K562 (cell line): ENCODE measurements at regions not wholly inside any gene's neighbourhood (a gene's known extent, or its start where the extent isn't known, plus 50 kb on each side); places are given as distances from the start of the nearest gene placed in this dataset.

ENCODE experiments used
- ATAC-seq: fragments of 200-7000 bp; cut with Tn5 transposase; 3 replicates; pipeline ENCODE4 v1.9.1; 2020; ENCODE audit warnings: moderate library complexity
- BruUV-seq: library from RNA; stranded (reverse); fragments of 400-500 nt; replicated peaks from 2 replicates; lab custom pipeline; 2021; lab: Mats Ljungman, UMichigan
- CTCF ChIA-PET: fragments of 300-600 bp; formaldehyde crosslinking; extraction: SDS; loops from one replicate; lab custom pipeline; 2021; ENCODE audit warnings: low intra/inter-chr PET ratio; lab: Yijun Ruan, JAX
- POLR2A ChIA-PET: fragments of 300-600, 350-650 bp; sonication (Branson Sonifier 250); formaldehyde crosslinking; extraction: SDS; loops from one replicate; lab custom pipeline; 2021; ENCODE audit warnings: antibody characterized with exemption, inconsistent platforms; lab: Yijun Ruan, JAX
- DNase-seq, 4 experiments: peaks; one replicate each; pipeline versions ENCODE4 v3.0.0 to v3.0.0-alpha.2; 2011 to 2018; ENCODE audit warnings: low spot score in 3 of 4, mixed read lengths in 3 of 4; ENCODE audit errors: extremely low read depth in 1 of 4
- FAIRE-seq: peaks from 2 replicates; lab custom pipeline; 2011; peaks lifted over from hg19 to GRCh38; lab: Jason Lieb, UNC
- H2AFZ ChIP-seq: 2 replicates; pipeline ENCODE4 v1.6.0; 2011; ENCODE audit warnings: low read depth, low read length, control low read depth, inconsistent platforms
- H3K27ac ChIP-seq: fragments of 200-600 bp; 3 replicates; pipeline ENCODE4 v1.8.0; 2011; ENCODE audit warnings: low read depth, mild to moderate bottlenecking, control low read depth, inconsistent platforms, low read length, moderate library complexity, mixed read lengths; ENCODE audit errors: extremely low read depth
- H3K27me3 ChIP-seq, 2 experiments: fragments of 300-600 bp in 1 of 2; 2 replicates in 1 of 2; 3 replicates in 1 of 2; pipeline versions ENCODE4 v1.6.0 to v1.8.0; 2011; ENCODE audit warnings: inconsistent platforms in 2 of 2, low read length in 2 of 2, mild to moderate bottlenecking in 1 of 2, mixed read lengths in 1 of 2, moderate library complexity in 1 of 2; ENCODE audit not compliant: control insufficient read depth in 2 of 2, insufficient read depth in 2 of 2
- H3K36me3 ChIP-seq: fragments of 300-600 bp; 3 replicates; pipeline ENCODE4 v1.8.0; 2011; ENCODE audit warnings: mild to moderate bottlenecking, low read length, inconsistent platforms; ENCODE audit not compliant: control insufficient read depth, insufficient read depth
- H3K4me1 ChIP-seq, 2 experiments: fragments of 200-600 bp in 1 of 2; replicated peaks in 1 of 2; 2 replicates in 1 of 2; 3 replicates in 1 of 2; pipeline versions ENCODE4 v1.5.1 to v1.8.0; 2011; ENCODE audit warnings: inconsistent platforms in 2 of 2, low read length in 2 of 2, mild to moderate bottlenecking in 1 of 2, mixed read lengths in 1 of 2, moderate library complexity in 1 of 2; ENCODE audit not compliant: control insufficient read depth in 2 of 2, insufficient read depth in 2 of 2
- H3K4me2 ChIP-seq: 2 replicates; pipeline ENCODE4 v1.6.1; 2011; ENCODE audit warnings: low read length, control low read depth, inconsistent platforms, mixed read lengths; ENCODE audit not compliant: insufficient read depth
- H3K4me3 ChIP-seq: fragments of 200-600 bp; sonication (generic), shearing (Covaris generic); 2 replicates; pipeline ENCODE4 v1.5.1; 2016; ENCODE audit warnings: control low read depth, inconsistent platforms
- H3K79me2 ChIP-seq: fragments of 200-600 bp; 3 replicates; pipeline ENCODE4 v1.8.0; 2011; ENCODE audit warnings: low read length, inconsistent platforms; ENCODE audit not compliant: control insufficient read depth, insufficient read depth
- H3K9ac ChIP-seq, 2 experiments: 2 replicates each; pipeline versions ENCODE4 v1.6.0 to v1.6.1; 2011; ENCODE audit warnings: low read depth in 2 of 2, low read length in 2 of 2, control low read depth in 1 of 2, inconsistent platforms in 1 of 2, mild to moderate bottlenecking in 1 of 2, mixed read lengths in 1 of 2; ENCODE audit not compliant: insufficient read depth in 1 of 2
- H3K9me1 ChIP-seq: one replicate; pipeline ENCODE4 v1.6.0; 2011; ENCODE audit warnings: inconsistent platforms, mild to moderate bottlenecking, low read length, moderate library complexity; ENCODE audit not compliant: control insufficient read depth, insufficient read depth
- H3K9me3 ChIP-seq: replicated peaks from 2 replicates; pipeline ENCODE4 v1.5.1; 2011; ENCODE audit warnings: low read depth, low read length, inconsistent platforms; ENCODE audit not compliant: control insufficient read depth, insufficient read depth
- H4K20me1 ChIP-seq: replicated peaks from 2 replicates; pipeline ENCODE4 v1.6.1; 2011; ENCODE audit warnings: low read length, inconsistent platforms, mixed read lengths; ENCODE audit not compliant: control insufficient read depth, insufficient read depth
- DMBX1 ChIP-seq: fragments of 250-450 bp; sonication (Bioruptor Pico); IDR thresholded peaks from 2 replicates; pipeline ENCODE4 v1.8.0; 2022; ENCODE audit warnings: inconsistent platforms, mild to moderate bottlenecking, moderate library complexity, borderline replicate concordance
- RBM39 ChIP-seq: fragments of 200-400 bp; formaldehyde crosslinking; optimal IDR thresholded peaks from 2 replicates; pipeline ENCODE3; 2018; ENCODE audit warnings: low read depth, low read length
- ZNF134 ChIP-seq: fragments of 250-450 bp; sonication (Bioruptor Pico); conservative IDR thresholded peaks from 2 replicates; pipeline ENCODE4 v1.4.0; 2020
- WGBS: fragments of 100-300 bp; shearing (Covaris generic); methylation state at CpG from one replicate; pipeline ENCODE4 v1.1.6; 2016; ENCODE audit warnings: low coverage, mixed read lengths; ENCODE audit not compliant: insufficient coverage; ENCODE audit errors: missing lambda C conversion rate; 5-methylcytosine and 5-hydroxymethylcytosine counted together
- in situ Hi-C: fragments of 300-500 bp; cut with MboI; formaldehyde crosslinking; loops from 4 replicates; pipeline ENCODE4 v1.15.0; 2018; ENCODE audit warnings: inconsistent platforms, mixed read lengths
- intact Hi-C: fragments of 100-400 bp; cut with micrococcal nuclease; formaldehyde crosslinking; loops from 2 replicates; pipeline ENCODE4 v1.14.2; 2022
- TF ChIP-seq, protein P1 (sequence below), 2 experiments: fragments of 450-650 bp; IDR thresholded peaks; 2 replicates each; pipeline ENCODE4 v1.6.1; 2018; ENCODE audit warnings: mild to moderate bottlenecking in 2 of 2, low read depth in 1 of 2; ENCODE audit not compliant: partially characterized antibody in 2 of 2
- TF ChIP-seq, protein P2 (sequence below): fragments of 450-650 bp; IDR thresholded peaks from 2 replicates; pipeline ENCODE4 v1.6.1; 2016; ENCODE audit warnings: borderline replicate concordance
- TF ChIP-seq, protein P3 (sequence below): fragments of 450-650 bp; IDR thresholded peaks from 2 replicates; pipeline ENCODE4 v1.6.1; 2017; ENCODE audit warnings: antibody characterized with exemption, mild to moderate bottlenecking

DNA sequence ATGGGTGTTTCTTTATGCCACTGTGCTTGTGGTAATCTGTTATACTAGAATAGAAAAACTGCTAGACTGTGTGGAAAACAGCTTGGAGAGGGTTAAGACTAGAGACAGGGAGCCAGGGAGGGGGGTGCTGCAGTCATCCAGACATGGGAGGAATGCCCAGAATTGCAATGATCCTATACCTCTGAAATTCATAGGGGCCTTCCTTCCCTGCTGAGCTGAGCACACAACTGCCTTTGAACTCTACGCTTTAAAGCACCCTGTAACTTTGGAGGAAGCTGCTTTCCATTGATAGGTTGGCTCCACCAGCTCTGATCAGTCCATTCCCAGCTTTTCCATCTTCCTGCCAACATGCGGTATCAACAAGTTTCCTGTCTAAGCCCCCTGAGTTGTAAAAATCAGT is 155.9 kb upstream of the RASGEF1B start (continued):
- TF ChIP-seq, protein P1, sequence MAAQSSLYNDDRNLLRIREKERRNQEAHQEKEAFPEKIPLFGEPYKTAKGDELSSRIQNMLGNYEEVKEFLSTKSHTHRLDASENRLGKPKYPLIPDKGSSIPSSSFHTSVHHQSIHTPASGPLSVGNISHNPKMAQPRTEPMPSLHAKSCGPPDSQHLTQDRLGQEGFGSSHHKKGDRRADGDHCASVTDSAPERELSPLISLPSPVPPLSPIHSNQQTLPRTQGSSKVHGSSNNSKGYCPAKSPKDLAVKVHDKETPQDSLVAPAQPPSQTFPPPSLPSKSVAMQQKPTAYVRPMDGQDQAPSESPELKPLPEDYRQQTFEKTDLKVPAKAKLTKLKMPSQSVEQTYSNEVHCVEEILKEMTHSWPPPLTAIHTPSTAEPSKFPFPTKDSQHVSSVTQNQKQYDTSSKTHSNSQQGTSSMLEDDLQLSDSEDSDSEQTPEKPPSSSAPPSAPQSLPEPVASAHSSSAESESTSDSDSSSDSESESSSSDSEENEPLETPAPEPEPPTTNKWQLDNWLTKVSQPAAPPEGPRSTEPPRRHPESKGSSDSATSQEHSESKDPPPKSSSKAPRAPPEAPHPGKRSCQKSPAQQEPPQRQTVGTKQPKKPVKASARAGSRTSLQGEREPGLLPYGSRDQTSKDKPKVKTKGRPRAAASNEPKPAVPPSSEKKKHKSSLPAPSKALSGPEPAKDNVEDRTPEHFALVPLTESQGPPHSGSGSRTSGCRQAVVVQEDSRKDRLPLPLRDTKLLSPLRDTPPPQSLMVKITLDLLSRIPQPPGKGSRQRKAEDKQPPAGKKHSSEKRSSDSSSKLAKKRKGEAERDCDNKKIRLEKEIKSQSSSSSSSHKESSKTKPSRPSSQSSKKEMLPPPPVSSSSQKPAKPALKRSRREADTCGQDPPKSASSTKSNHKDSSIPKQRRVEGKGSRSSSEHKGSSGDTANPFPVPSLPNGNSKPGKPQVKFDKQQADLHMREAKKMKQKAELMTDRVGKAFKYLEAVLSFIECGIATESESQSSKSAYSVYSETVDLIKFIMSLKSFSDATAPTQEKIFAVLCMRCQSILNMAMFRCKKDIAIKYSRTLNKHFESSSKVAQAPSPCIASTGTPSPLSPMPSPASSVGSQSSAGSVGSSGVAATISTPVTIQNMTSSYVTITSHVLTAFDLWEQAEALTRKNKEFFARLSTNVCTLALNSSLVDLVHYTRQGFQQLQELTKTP (IDR thresholded peaks at IDR 0.05; ENCODE audit: low read depth in 1 of 2, partially characterized antibody in 2 of 2), result no peak
- no peak for TF ChIP-seq DMBX1 (CRISPR knock-in tag)
- TF ChIP-seq, protein P2, sequence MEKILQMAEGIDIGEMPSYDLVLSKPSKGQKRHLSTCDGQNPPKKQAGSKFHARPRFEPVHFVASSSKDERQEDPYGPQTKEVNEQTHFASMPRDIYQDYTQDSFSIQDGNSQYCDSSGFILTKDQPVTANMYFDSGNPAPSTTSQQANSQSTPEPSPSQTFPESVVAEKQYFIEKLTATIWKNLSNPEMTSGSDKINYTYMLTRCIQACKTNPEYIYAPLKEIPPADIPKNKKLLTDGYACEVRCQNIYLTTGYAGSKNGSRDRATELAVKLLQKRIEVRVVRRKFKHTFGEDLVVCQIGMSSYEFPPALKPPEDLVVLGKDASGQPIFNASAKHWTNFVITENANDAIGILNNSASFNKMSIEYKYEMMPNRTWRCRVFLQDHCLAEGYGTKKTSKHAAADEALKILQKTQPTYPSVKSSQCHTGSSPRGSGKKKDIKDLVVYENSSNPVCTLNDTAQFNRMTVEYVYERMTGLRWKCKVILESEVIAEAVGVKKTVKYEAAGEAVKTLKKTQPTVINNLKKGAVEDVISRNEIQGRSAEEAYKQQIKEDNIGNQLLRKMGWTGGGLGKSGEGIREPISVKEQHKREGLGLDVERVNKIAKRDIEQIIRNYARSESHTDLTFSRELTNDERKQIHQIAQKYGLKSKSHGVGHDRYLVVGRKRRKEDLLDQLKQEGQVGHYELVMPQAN, result no peak
- no peak for TF ChIP-seq RBM39

DNA sequence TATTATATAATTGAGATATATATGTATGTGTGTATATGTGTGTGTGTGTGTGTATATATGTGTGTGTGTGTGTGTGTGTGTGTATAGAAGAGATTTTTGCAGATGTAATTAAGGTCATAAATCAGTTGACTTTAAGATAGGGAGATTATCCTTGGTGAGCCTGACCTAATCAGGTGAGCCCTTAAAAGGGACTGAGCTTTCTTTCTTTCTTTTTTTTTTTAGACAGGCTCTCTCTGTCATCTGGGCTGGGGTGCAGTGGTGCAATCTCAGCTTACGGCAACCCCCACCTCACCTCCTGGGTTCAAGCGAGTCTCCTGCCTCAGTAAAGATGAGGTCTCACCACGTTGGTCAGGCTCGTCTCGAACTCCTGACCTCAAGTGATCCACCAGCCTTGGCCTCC is 155.1 kb upstream of the RASGEF1B start:
- intact Hi-C loops, result no loop called here
- Histone ChIP-seq H3K4me2 (no peak overlapping the region), H3K9me3 (no peaks in the 10 kb centered on the region), H3K4me1 (no peaks in the 10 kb centered on the region), H3K4me3 (no peak overlapping the region), H3K9ac (no peak overlapping the region), H3K9me1 (no peaks in the 10 kb centered on the region), H3K27ac (no peak overlapping the region), H3K36me3 (no peaks in the 10 kb centered on the region), H3K27me3 (peaks cover 0 to 2% of the 10 kb centered on the region in 2 experiments; a peak in 2 of 5 replicates), H4K20me1 (no peaks in the 10 kb centered on the region), H2AFZ (no peak overlapping the region), H3K79me2 (no peaks in the 10 kb centered on the region)
- DNase-seq (no peak), ATAC-seq (no peak), FAIRE-seq (no peak)
- peak; percentile 78 for TF ChIP-seq ZNF134 (CRISPR knock-in tag)
- TF ChIP-seq, protein P3, sequence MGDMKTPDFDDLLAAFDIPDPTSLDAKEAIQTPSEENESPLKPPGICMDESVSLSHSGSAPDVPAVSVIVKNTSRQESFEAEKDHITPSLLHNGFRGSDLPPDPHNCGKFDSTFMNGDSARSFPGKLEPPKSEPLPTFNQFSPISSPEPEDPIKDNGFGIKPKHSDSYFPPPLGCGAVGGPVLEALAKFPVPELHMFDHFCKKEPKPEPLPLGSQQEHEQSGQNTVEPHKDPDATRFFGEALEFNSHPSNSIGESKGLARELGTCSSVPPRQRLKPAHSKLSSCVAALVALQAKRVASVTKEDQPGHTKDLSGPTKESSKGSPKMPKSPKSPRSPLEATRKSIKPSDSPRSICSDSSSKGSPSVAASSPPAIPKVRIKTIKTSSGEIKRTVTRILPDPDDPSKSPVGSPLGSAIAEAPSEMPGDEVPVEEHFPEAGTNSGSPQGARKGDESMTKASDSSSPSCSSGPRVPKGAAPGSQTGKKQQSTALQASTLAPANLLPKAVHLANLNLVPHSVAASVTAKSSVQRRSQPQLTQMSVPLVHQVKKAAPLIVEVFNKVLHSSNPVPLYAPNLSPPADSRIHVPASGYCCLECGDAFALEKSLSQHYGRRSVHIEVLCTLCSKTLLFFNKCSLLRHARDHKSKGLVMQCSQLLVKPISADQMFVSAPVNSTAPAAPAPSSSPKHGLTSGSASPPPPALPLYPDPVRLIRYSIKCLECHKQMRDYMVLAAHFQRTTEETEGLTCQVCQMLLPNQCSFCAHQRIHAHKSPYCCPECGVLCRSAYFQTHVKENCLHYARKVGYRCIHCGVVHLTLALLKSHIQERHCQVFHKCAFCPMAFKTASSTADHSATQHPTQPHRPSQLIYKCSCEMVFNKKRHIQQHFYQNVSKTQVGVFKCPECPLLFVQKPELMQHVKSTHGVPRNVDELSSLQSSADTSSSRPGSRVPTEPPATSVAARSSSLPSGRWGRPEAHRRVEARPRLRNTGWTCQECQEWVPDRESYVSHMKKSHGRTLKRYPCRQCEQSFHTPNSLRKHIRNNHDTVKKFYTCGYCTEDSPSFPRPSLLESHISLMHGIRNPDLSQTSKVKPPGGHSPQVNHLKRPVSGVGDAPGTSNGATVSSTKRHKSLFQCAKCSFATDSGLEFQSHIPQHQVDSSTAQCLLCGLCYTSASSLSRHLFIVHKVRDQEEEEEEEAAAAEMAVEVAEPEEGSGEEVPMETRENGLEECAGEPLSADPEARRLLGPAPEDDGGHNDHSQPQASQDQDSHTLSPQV, result no peak
- WGBS, result 0% methylated on average over 5 of the region's 5 CpGs
- CTCF ChIA-PET, result no interaction called here
- BruUV-seq, result no TSS peak
- POLR2A ChIA-PET, result interaction anchor here (0.7 kb wide), 1 partner anchor 30 kb away, joined by 4 read pairs; no protein-coding TSS in a partner anchor
- in situ Hi-C loops, result no loop called here
